PC-9 (cell line): ENCODE measurements at regions not wholly inside any gene's neighbourhood (a gene's known extent, or its start where the extent isn't known, plus 50 kb on each side); places are given as distances from the start of the nearest gene placed in this dataset.

Source experiments
- CTCF ChIP-seq: fragments of 200-600 bp; sonication (generic); conservative IDR thresholded peaks from 2 replicates; pipeline ENCODE4 v1.6.1; 2017; ENCODE audit warnings: mixed run types, antibody characterized with exemption, mild to moderate bottlenecking, moderate library complexity
- EZH2 ChIP-seq: fragments of 200-600 bp; sonication (generic); IDR thresholded peaks from 2 replicates; pipeline ENCODE4 v1.8.0; 2017; ENCODE audit warnings: antibody characterized with exemption, low read depth

- TF ChIP-seq CTCF (no peak), EZH2 (no peak)
These were observed 456.1 kb upstream of the GBE1 start for GRCh38 chr3:82217571-82217970.
